ENCODE measurements at regions not wholly inside any gene's neighbourhood (a gene's known extent, or its start where the extent isn't known, plus 50 kb on each side); places are given as distances from the start of the nearest gene placed in this dataset.

DNA sequence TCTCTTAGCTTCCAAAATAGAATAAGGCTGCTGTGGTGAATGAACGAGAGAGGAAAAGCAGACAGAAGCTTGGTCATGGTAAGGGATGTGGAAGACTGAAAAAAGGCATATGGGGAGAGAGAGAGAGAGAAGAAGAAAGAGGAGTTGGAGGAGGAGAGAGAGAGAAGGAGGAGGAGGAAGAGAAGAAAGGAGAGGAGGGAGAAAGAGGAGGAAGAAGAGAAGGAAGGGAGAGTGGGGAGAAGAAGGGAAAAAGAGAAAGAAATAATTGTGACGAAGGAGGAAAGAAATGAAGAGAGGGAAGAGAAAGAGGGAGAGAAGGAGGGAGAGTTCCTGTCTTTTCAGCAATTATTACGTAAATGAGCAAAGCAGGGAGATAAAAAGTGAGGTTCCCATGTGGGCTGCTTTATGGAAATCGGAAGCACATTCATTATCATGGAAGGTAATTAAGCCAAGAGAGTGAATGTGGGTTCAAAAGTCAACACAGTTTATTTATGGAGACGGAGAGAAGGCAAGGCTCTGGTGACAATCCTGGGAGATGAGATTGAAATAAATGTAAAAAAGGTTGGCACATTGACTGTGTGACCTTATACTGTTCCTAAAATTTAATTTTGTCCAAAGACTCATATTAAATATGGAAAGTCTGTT is 611.2 kb downstream of the KIF4B start:
- no peak for TF ChIP-seq CTCF (IDR thresholded peaks at IDR 0.05; ENCODE audit: insufficient read depth, low read depth, low read length, missing control alignments)
- DNase-seq (ENCODE audit: low read depth) = no peak
- H3K4me3 ChIP-seq (ENCODE audit: low read depth, low read length) = no peak overlapping the region

DNA sequence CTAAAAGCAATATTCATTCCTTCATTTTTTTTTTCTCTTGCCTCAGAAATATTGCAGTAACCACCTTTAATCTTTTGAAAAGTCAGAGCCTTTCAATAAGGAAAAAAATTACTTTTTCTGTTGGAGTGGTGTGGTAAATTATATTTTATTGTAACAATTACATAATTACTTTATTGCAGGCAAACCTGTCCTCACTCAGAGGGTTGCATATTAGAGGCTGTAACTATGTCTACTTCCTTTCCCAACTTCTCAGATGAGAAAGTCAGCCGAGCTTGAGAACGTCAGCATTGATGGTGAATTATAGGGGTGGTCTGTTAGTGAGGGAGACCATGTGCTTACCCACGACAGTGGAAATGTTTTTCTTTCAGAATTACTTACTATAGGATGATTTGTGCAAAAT is 611.8 kb downstream of the KIF4B start:
- H3K4me3 ChIP-seq (ENCODE audit: low read depth, low read length) = no peak overlapping the region
- no peak for TF ChIP-seq CTCF (IDR thresholded peaks at IDR 0.05; ENCODE audit: insufficient read depth, low read depth, low read length, missing control alignments)
- DNase-seq (ENCODE audit: low read depth) = no peak

- DNase-seq (ENCODE audit: low read depth) = no peak
- H3K4me3 ChIP-seq (ENCODE audit: low read depth, low read length) = no peak overlapping the region
- no peak for TF ChIP-seq CTCF (IDR thresholded peaks at IDR 0.05; ENCODE audit: insufficient read depth, low read depth, low read length, missing control alignments)
Observed at GRCh38 chr5:155625897-155626543, 612.5 kb downstream of the KIF4B start.

DNA sequence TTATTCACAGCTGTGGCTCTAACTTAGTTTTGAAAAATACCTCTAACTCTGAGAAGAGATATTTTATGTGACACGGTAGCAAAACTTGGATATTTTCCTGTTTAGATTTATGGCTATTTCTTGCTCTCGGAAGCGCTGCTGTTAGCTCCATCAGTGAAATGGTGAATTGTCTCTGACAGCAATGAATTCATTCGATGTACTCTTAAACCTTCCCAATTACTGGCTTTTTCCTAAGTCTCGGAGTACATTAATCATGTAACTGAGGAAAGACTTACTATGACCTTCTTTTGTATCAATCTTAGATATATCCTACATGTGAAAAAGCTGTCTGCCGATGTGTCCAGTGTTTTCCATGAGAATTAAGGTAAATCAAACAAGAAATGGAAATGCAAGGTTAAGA is 613.0 kb downstream of the KIF4B start:
- TF ChIP-seq CTCF (IDR thresholded peaks at IDR 0.05; ENCODE audit: insufficient read depth, low read depth, low read length, missing control alignments) = no peak
- no peak overlapping the region for H3K4me3 ChIP-seq (ENCODE audit: low read depth, low read length)

GRCh38 chr5:155628346-155628745 is 614.8 kb downstream of the KIF4B start:
- TF ChIP-seq CTCF (IDR thresholded peaks at IDR 0.05; ENCODE audit: insufficient read depth, low read depth, low read length, missing control alignments) = no peak
- no peak overlapping the region for H3K4me3 ChIP-seq (ENCODE audit: low read depth, low read length)
- no peak for DNase-seq (ENCODE audit: low read depth)

More for the DNA sequence above, 613.0 kb downstream of the KIF4B start:
- no peak for DNase-seq (ENCODE audit: low read depth)

DNA sequence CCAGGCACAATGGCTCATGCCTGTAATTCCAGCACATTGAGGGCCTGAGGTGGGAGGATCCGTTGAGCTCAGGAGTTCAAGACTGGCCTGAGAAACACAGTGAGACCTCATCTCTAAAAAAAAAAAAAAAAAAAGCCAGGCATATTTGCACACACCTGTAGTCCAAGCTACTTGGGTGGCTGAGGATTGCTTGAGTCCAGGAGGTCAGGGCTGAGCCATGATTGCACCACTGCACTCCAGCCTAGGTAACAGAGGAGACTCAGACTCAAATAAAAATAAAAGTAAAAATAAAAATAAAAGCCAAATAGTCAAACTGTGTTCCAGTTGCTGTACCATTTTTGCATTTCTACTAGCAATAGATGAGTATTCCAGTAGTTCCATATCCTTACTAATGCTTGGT is 616.0 kb downstream of the KIF4B start:
- no peak for TF ChIP-seq CTCF (IDR thresholded peaks at IDR 0.05; ENCODE audit: insufficient read depth, low read depth, low read length, missing control alignments)
- no peak overlapping the region for H3K4me3 ChIP-seq (ENCODE audit: low read depth, low read length)
- no peak for DNase-seq (ENCODE audit: low read depth)

- H3K4me3 ChIP-seq (ENCODE audit: low read depth, low read length) = no peak overlapping the region
- DNase-seq (ENCODE audit: low read depth) = no peak
- TF ChIP-seq CTCF (IDR thresholded peaks at IDR 0.05; ENCODE audit: insufficient read depth, low read depth, low read length, missing control alignments) = no peak
Observed at GRCh38 chr5:155631116-155631515, 617.6 kb downstream of the KIF4B start.

Data from GM12865 (cell line).